Tibial nerve (tissue), 4 donors: ENCODE measurements at regions not wholly inside any gene's neighbourhood (a gene's known extent, or its start where the extent isn't known, plus 50 kb on each side); places are given as distances from the start of the nearest gene placed in this dataset.

Experiments used
- DNase-seq, 2 donors: peaks; one replicate each; pipeline ENCODE4 v3.0.0-alpha.2; 2019; ENCODE audit warnings: low spot score in 2 of 2
- H3K27ac ChIP-seq, 4 donors: fragments of 200-600 bp; sonication (generic) in 3 of 4; one replicate each; pipeline ENCODE4 v1.5.1; 2017 to 2019; ENCODE audit warnings: mild to moderate bottlenecking in 1 of 4
- H3K27me3 ChIP-seq, 2 donors: fragments of 200-600 bp; sonication (generic) in 1 of 2; one replicate each; pipeline versions ENCODE4 v1.5.1 to v1.6.0; 2017 to 2019
- H3K36me3 ChIP-seq, 3 donors: fragments of 200-600 bp; sonication (generic); one replicate each; pipeline ENCODE4 v1.5.1; 2018 to 2019
- H3K4me1 ChIP-seq, 4 donors: fragments of 200-600 bp; sonication (generic) in 3 of 4; one replicate each; pipeline ENCODE4 v1.5.1; 2017 to 2019
- H3K4me3 ChIP-seq, 4 donors: fragments of 200-600 bp; sonication (generic) in 3 of 4; one replicate each; pipeline ENCODE4 v1.5.1; 2017 to 2019; ENCODE audit warnings: mild to moderate bottlenecking in 1 of 4, moderate library complexity in 1 of 4
- H3K9me3 ChIP-seq, 4 donors: fragments of 200-600 bp; sonication (generic) in 3 of 4; one replicate each; pipeline ENCODE4 v1.5.1; 2017 to 2019
- EP300 ChIP-seq, 2 donors: sonication (generic); formaldehyde crosslinking; IDR thresholded peaks; one replicate each; pipeline ENCODE4 v1.6.1; 2017; ENCODE audit warnings: antibody characterized with exemption in 2 of 2, mild to moderate bottlenecking in 1 of 2
- POLR2A ChIP-seq, 2 donors: fragments of 450-650 bp; IDR thresholded peaks; one replicate each; pipeline ENCODE4 v1.6.1; 2017; ENCODE audit warnings: antibody characterized with exemption in 2 of 2, mild to moderate bottlenecking in 2 of 2, moderate library complexity in 2 of 2
- WGBS, 2 donors: methylation state at CpG; one replicate each; pipeline ENCODE4 v1.1.5; 2018; 5-methylcytosine and 5-hydroxymethylcytosine counted together
- TF ChIP-seq, protein P1 (sequence below), 5 experiments: fragments of 200-600 bp in 3 of 5; fragments of 450-650 bp in 2 of 5; sonication (generic) in 3 of 5; IDR thresholded peaks; one replicate each; pipeline ENCODE4 v1.5.1; 2016 to 2019; ENCODE audit warnings: antibody characterized with exemption in 5 of 5, mild to moderate bottlenecking in 3 of 5, moderate library complexity in 2 of 5

DNA sequence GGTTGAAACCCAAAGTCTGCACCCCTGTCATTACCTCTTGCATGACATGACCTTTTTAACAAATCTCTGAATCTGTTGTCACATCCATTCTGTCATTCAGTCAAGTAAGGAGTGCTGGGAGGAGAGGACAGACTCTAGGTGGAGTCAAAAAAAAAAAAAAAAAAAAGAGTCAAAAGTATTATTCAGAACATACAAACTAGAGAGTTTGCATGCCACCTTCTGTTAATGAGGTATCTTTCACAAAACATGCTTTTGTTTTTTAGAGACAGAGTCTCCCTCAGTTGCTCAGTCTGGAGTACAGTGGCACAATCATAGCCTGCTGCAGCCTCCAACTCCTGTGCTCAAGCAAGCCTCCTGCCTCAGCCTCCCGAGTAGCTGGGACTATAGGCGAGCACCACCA, 81.6 kb upstream of the ARMC3 start:
- TF ChIP-seq, protein P1, sequence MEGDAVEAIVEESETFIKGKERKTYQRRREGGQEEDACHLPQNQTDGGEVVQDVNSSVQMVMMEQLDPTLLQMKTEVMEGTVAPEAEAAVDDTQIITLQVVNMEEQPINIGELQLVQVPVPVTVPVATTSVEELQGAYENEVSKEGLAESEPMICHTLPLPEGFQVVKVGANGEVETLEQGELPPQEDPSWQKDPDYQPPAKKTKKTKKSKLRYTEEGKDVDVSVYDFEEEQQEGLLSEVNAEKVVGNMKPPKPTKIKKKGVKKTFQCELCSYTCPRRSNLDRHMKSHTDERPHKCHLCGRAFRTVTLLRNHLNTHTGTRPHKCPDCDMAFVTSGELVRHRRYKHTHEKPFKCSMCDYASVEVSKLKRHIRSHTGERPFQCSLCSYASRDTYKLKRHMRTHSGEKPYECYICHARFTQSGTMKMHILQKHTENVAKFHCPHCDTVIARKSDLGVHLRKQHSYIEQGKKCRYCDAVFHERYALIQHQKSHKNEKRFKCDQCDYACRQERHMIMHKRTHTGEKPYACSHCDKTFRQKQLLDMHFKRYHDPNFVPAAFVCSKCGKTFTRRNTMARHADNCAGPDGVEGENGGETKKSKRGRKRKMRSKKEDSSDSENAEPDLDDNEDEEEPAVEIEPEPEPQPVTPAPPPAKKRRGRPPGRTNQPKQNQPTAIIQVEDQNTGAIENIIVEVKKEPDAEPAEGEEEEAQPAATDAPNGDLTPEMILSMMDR (IDR thresholded peaks at IDR 0.05) = no peak
- TF ChIP-seq POLR2A (IDR thresholded peaks at IDR 0.05) (no peak), EP300 (IDR thresholded peaks at IDR 0.05) (no peak)
- Histone ChIP-seq H3K27ac (peak overlapping the region in 2 of 4 donors; percentile 95 to 97), H3K36me3 (no peaks in the 10 kb centered on the region), H3K27me3 (no peaks in the 10 kb centered on the region), H3K9me3 (no peaks in the 10 kb centered on the region), H3K4me1 (peaks cover 0 to 48% (median 22%) of the 10 kb centered on the region in 4 donors), H3K4me3 (no peak overlapping the region)
- 89 to 92% methylated on average over 2 of the region's 2 CpGs for WGBS, 2 donors
- DNase-seq = no peak

DNA sequence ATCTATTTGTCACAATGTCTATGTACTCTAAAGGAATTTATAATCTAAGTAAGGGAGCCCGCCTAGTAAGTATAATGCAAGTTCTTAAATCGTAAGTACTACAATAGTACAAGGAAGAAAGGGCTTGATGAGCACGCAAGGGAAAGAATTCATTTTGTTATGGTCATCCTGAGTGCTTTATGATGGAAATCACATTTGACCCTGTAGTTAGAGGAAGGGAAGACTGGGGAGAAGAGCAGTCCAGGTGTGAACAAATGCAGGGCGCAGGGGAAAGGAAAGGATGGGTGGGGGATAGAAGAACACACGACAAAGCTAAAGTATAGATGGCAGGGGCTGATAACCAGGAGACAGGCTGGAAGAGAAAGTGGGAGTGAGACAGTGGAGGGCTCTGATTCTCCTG, 88.2 kb upstream of the ARMC3 start:
- no peaks in the 10 kb centered on the region for H3K27me3 ChIP-seq
- H3K4me1 ChIP-seq = peaks cover 0 to 8% (median 2%) of the 10 kb centered on the region in 4 donors
- TF ChIP-seq, protein P1 (IDR thresholded peaks at IDR 0.05) = no peak
- TF ChIP-seq EP300 (IDR thresholded peaks at IDR 0.05) (no peak), POLR2A (IDR thresholded peaks at IDR 0.05) (no peak)
- whole genome bisulfite sequencing, 2 donors = 86% methylated on average over 5 of the region's 5 CpGs
- no peak overlapping the region for H3K4me3 ChIP-seq
- no peaks in the 10 kb centered on the region for H3K36me3 ChIP-seq
- no peak for DNase-seq
- H3K27ac ChIP-seq = no peak overlapping the region
- no peaks in the 10 kb centered on the region for H3K9me3 ChIP-seq

DNA sequence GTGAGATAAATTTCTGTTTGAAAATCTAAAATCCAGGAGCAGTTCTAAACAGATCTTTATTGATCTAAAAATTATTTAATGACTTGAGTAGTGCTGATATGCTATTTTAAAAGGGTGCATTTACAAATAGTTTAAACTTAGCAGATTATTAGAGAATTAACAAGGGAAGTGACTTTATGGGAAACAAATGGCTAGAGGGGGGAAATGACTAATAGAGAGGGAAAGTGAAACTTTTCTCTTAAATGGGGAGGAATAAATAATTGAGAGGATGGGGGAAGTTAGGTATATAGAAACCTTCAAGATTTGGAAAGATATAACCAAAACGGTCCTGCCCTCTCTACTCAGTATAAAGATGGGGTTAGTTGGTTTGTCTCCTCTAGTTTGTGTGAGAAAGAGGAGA, 90.1 kb upstream of the ARMC3 start:
- Histone ChIP-seq H3K36me3 (no peaks in the 10 kb centered on the region), H3K27me3 (no peaks in the 10 kb centered on the region), H3K4me3 (no peak overlapping the region), H3K4me1 (peaks cover 0 to 7% (median 0%) of the 10 kb centered on the region in 4 donors), H3K27ac (no peak overlapping the region), H3K9me3 (no peaks in the 10 kb centered on the region)
- WGBS, 2 donors = 73 to 74% methylated on average over 1 of the region's 1 CpG
- no peak for DNase-seq
- no peak for TF ChIP-seq EP300 (IDR thresholded peaks at IDR 0.05)
- no peak for TF ChIP-seq POLR2A (IDR thresholded peaks at IDR 0.05)

DNA sequence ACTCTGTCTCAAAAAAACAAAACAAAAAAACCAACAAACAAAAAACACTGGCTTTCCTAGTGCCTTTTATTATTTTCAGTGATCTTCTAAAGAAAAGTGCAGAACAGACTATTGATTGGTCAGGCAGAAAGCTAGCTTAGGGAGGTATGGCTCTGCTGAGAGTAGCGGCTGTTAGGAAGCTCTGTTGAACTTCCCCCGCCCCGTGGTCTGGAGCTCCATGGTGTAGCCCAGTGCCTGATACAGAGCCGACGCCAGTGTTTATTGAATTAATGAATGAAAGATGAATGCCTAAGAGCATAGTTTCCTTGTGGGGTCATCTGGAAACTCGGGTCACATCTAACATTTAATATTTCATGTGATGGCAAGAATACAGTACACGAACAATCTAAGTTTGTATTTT, 90.5 kb upstream of the ARMC3 start:
- Histone ChIP-seq H3K36me3 (no peaks in the 10 kb centered on the region), H3K4me3 (no peak overlapping the region), H3K27ac (no peak overlapping the region), H3K9me3 (no peaks in the 10 kb centered on the region), H3K27me3 (no peaks in the 10 kb centered on the region), H3K4me1 (peaks cover 0 to 7% (median 0%) of the 10 kb centered on the region in 4 donors)
- DNase-seq = no peak
- 77 to 79% methylated on average over 7 of the region's 7 CpGs for WGBS, 2 donors
- TF ChIP-seq EP300 (IDR thresholded peaks at IDR 0.05) = no peak
- TF ChIP-seq, protein P1 (IDR thresholded peaks at IDR 0.05) = no peak
- TF ChIP-seq POLR2A (IDR thresholded peaks at IDR 0.05) = no peak

DNA sequence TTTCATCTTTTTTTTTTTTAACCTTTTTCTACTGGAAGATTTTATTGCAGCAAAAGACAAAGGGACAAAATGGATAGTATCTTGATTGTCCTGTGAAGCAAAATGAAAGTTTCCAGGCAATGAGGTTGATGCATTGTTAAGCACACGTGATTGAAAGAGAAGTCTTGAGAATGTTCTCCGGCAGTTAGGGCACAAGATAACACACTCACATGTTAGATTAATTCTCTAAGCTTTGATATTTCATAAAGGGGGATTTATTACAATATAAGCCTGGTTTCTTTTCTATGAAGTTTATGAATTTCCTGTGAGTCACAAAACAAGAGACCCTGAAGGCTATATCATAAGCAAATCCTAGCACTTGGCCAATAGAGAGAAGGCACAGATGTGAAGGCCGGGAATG, 93.4 kb upstream of the ARMC3 start:
- Histone ChIP-seq H3K4me1 (peaks cover 0 to 7% (median 0%) of the 10 kb centered on the region in 4 donors), H3K4me3 (no peak overlapping the region), H3K27me3 (no peaks in the 10 kb centered on the region), H3K9me3 (no peaks in the 10 kb centered on the region), H3K27ac (no peak overlapping the region), H3K36me3 (no peaks in the 10 kb centered on the region)
- no peak for DNase-seq
- TF ChIP-seq, protein P1 (IDR thresholded peaks at IDR 0.05) = no peak
- 70 to 74% methylated on average over 3 of the region's 3 CpGs for WGBS, 2 donors

DNA sequence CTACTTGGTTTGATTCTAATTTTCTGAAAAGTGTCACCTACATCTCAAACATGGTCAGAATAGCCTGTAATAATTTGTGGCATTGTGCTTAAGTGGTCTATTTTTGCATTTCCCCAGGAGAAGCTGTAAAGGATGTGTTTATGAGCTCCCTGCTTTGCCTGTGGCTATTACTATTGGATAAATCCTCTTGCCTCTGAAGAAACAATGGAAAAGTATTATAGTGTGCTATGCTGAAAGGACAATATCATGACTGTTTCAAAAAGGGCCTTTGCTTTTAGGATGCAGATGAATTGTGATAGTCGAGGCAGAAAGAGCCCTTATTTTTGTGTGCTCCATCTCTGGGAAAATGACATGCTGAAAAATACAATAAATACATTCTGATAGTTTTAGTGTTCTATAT, 94.1 kb upstream of the ARMC3 start:
- H3K36me3 ChIP-seq = no peaks in the 10 kb centered on the region
- no peak for DNase-seq
- H3K4me3 ChIP-seq = no peak overlapping the region
- no peaks in the 10 kb centered on the region for H3K27me3 ChIP-seq
- peak overlapping the region in 1 of 4 donors; percentile 70 for H3K27ac ChIP-seq
- 17 to 19% methylated on average over 1 of the region's 1 CpG for WGBS, 2 donors
- H3K4me1 ChIP-seq = peaks cover 0 to 7% (median 2%) of the 10 kb centered on the region in 4 donors
- TF ChIP-seq, protein P1 (IDR thresholded peaks at IDR 0.05) = no peak
- no peak for TF ChIP-seq EP300 (IDR thresholded peaks at IDR 0.05)
- TF ChIP-seq POLR2A (IDR thresholded peaks at IDR 0.05) = no peak
- H3K9me3 ChIP-seq = no peaks in the 10 kb centered on the region
